CD1c-positive myeloid dendritic cell (primary cell): ENCODE measurements at regions not wholly inside any gene's neighbourhood (a gene's known extent, or its start where the extent isn't known, plus 50 kb on each side); places are given as distances from the start of the nearest gene placed in this dataset.

Experiments used
- DNase-seq: peaks from one replicate; pipeline ENCODE4 v3.0.0-alpha.2; 2016; ENCODE audit errors: extremely low spot score

DNA sequence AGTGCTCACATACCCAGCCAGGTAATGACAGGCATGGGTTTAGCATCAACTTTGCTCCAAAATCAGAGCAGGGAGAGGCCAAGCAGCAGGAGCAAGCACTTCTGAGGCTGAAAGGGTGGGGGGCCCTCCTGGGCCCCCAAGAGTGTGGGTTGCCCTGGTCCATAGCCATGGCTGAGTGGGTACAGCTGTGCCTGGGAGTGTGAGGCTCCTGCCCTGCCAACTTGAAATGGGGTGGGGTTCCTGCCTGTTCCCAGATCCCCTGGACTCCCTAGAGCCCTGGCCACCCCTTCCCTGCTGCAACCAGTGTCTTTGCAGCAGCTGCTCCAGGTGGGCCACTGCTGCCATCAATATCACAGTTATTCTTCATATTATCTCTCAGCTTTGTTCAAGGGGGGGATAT, 1224.2 kb upstream of the GJE1 start:
- DNase-seq = no peak

DNA sequence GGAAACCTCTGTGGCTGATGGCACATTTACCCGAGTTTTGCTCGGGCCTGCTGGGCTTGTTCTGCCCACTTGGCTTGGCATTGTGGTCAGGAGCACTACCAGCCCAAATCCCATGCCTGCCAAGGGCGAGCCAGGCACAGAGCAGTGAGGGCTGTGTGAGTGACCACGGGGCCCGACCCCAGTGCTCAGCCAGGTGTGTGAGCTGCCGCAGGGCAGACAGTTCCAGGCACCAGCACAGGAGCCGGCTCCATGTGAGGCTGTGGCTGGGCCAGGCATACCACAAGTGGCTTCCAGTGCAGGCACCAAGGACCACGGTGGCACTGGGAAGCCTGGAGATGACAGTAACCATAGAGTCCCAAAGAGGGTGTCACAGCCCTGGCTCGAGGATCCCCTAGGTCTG, 1225.5 kb upstream of the GJE1 start:
- no peak for DNase-seq

GRCh38 chr6:140905724-140906123, 1227.0 kb upstream of the GJE1 start:
- no peak for DNase-seq

GRCh38 chr6:140905050-140905449, 1227.7 kb upstream of the GJE1 start:
- DNase-seq = no peak

DNA sequence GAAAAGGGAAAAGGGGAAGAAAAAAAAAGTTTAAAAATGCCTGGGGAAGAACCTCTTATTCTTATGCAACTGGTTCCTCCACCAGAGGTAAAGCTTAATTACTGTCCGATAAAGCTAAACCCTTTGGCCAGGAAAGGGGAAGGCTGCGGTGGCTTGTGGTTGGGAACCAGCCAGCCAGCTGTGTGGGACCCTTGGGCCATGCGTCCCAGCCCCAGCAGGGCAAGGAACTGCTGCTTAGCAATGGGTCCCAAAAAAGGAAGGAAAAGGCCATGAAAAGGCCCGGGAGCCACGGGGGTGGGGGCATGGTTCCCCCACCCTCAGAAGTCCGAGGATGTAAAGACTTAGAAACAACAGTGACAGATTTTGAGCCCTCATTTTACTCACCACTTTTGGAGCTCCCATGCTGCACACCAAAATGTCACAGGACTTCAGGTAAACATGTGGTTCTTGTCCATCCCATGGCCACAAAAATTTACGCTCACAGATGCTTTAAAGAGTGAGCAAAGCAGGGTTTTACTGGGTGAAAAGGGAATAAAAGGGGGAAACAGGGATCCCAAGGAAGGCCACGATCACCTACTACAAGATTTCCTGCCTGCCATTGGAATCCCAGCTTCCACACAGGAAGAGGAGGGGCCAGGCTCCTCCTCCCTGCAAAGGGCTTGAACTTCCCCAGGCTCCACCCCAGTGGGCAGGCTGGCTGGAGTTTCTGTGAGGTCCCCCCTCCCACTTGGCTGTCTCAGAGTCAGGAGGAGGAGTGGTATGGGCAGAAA, 1234.7 kb upstream of the GJE1 start:
- peak; percentile 61 for DNase-seq

DNA sequence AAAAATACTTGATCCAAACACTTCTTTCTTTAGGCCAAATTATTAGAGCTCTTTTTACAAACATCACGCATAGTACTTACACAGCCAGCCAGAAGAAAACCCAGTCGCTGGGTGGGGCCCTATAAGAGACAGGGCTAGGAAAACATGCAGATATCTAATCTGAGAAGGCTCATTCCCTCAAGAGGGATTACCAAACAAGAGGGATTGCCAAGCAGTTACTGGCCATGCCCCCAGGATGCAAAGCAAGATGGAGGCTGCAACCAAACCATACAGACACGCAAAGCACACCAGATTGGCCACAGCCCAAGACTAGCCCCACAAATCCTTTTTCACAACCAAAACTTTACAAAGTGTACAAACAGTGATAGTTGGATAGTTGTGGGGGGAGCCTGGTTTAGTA, 1235.4 kb upstream of the GJE1 start:
- DNase-seq = peak; percentile 18

GRCh38 chr6:140893432-140893831, 1239.3 kb upstream of the GJE1 start:
- no peak for DNase-seq

GRCh38 chr6:140879946-140880345, 1252.8 kb upstream of the GJE1 start:
- DNase-seq = peak; percentile 70

DNA sequence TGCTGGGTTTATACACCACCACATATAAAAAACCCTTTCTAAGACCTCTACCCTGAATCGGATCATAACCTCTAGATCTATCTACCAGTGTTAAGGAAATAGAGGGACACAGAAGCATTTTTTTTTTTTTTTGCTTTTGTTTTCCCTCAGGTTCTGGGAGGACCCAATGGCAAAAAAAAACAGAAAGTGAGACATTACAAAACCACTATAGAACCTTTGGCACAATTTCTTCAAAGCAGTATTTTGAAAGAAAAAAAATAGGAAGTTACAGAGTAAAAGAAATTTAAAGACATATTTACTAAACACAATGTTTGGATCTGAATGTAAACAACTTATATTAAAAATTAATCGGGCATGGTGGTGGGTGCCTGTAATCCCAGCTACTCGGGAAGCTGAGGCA, 1258.7 kb upstream of the GJE1 start:
- DNase-seq = peak; percentile 26

- DNase-seq = no peak
Measured at GRCh38 chr6:140872885-140873284, 1259.8 kb upstream of the GJE1 start.

- DNase-seq = no peak
Measured at GRCh38 chr6:140871911-140872310, 1260.8 kb upstream of the GJE1 start.

- DNase-seq = no peak
Measured at GRCh38 chr6:140867336-140867735, 1265.4 kb upstream of the GJE1 start.

GRCh38 chr6:140858381-140858971, 1274.2 kb upstream of the GJE1 start:
- DNase-seq = peak; percentile 19

GRCh38 chr6:140857739-140858380, 1274.9 kb upstream of the GJE1 start:
- peak; percentile 73 for DNase-seq

GRCh38 chr6:140855520-140855919, 1277.2 kb upstream of the GJE1 start:
- DNase-seq = no peak

DNA sequence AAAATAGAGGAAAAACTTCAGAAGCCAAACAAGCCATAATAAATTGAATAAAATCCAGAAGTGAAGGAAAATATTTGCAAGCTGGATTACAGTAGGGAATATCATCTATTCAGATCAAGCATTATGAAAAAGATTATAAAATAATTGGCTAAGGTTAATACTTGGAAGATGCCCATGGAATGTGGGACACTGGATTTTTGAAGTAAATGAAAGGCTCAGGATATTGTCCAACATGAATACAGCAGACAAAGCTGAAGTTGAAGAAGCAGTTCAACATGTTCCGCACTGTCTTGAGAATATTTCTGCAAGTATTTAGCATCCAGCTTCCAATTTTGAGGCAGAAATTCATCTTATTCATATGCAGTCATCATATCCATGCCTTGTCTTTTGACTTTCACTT, 1278.4 kb upstream of the GJE1 start:
- no peak for DNase-seq

DNA sequence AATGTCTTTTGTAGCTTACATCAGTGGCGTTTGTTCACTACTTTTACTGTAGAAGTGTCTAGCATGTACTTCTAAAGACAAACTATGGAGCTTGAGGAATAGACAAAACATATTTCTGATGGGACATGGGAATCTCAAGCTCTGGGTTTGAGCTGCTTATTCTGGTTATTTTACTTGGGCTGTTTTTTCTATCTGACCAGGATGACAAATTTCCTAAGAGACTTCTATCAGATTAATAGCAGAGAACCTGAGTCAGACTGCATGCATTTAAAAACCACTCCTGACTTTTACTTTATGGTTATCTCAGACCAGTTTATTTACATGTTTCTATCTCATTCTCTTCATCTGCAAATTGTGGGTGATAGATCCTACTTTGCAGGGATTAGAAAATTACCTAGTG, 1282.3 kb upstream of the GJE1 start:
- DNase-seq = no peak

GRCh38 chr6:140849456-140849855, 1283.3 kb upstream of the GJE1 start:
- DNase-seq = no peak

DNA sequence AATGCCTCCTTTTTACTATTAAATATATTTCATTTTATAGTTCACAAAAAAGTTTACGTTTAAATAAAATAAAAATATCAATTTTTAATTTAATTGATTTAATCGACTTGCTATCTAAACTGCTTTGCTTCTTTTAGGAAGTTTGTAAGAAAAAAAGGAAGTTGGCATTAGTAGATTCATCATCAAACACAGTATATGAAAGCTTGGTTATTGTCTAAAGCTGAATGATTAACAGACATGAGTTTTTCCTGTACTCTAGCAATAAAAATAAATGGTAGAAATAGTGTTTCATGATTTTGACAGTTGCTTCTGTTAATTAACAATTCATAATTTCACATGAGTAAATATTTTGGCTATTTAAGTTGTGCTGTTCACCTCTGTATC, 1285.5 kb upstream of the GJE1 start:
- peak; percentile 9 for DNase-seq

DNA sequence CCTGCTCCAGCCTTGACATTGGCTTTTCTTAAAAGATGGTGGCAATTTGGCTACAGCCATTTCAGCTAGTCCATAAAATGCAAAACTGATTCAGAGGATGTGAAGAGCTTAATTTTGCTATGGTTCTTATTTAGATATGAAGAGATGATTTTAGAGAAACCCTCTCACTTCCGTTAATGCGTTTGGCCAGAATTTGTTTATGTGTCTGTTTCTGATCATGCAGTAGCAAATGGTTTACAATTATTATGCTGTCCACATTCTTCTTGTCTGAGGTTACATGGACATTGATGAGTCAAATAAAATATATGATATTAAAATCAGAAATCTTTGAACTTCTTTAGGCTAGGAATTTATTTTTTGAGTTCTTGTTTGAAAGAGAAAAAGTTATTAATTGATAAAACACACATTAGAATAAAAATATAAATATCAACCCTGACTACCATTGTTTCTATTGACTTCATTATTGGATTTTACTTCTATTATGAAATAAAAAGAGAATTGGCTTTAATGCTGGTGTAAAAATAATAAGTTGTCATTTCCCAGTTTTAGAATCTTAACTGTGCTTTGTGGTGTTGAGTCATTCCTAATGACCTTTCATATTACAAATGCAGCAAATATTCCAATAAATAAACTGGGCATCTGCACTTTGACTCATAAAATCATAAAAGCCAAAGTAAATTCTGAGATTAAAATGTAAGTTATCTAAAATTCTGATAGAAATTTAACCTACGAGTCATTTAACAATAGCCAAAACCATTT, 1286.0 kb upstream of the GJE1 start:
- DNase-seq = no peak

DNA sequence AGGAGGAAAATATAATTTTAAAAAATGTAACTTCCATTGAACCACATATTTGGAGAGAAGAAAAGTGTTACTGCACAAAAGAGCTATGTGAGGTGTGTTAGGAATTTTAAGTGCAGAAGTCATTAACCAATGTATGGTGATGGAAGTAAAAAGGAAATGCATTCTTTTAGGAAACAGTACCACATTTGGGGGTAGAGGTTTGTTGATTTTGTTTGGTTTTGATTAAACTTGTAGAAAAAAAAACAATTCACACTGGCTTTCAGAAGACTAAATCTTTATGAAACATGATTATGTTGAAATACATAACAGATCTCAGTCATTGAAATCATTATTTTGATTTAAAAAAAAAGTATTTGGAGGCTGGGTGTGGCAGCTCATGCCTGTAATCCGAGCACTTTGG, 1287.0 kb upstream of the GJE1 start:
- DNase-seq = no peak

DNA sequence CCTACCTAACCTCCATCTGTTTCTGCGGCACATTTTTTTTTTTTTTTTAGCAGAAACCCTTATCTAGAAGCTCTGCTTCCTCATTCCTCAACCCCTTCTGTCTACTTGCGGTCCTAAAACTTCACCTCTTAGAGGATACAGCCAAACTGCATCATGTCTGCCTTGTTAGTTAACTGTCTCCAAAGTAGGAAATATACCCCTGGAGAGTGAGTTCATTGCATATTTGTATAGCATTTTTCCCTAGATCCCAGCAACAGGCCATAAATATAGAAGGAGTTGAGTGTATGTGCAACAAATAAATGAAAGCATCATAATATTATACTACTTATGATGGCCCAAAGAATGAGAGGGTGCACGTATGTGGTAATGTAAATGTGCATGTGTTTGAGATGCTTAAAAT, 1288.6 kb upstream of the GJE1 start:
- DNase-seq = no peak

DNA sequence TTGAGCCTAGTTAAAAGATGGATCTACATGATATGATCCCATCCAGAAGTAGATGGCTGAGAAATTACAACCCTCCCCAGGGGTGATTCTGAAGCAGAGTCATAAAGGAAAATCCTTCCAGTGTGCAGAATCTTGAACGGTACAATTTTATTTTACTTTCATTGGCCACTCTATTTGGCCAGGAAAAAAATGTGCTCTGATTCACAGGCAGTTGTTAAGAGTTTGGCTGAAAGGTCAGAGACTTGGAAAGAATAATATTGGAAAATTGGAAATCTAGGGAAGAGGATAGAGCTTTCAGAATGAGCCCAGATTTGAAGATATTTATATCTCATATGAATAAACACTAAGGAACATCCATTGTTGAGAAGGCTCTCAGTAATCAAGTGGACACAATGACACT, 1299.3 kb upstream of the GJE1 start:
- DNase-seq = no peak
